ENCODE measurements at regions not wholly inside any gene's neighbourhood (a gene's known extent, or its start where the extent isn't known, plus 50 kb on each side); places are given as distances from the start of the nearest gene placed in this dataset.

DNA sequence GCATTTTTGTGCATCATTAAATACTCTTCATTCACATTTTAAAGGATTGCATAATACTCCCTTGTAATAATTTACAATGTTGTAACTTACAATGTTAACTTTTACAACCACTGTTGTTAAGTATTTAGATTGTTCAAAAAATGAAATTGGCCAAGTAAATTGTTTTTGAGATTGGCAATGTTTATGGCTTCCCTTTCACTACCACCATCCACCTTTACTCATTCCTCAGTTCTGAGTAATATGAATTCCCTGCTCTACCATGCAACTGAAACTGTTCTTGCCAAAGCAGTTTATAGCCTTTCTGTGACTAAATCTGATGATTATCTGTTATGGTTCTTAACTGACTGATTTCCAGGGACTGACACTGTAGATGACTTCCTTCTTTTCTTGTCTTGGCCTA lies 80.5 kb upstream of the TMEM106B start:
- peak; percentile 7 for DNase-seq (ENCODE audit: low spot score)

GRCh38 chr7:12131122-12131521 lies 80.0 kb upstream of the TMEM106B start:
- DNase-seq (ENCODE audit: low spot score) = no peak

DNA sequence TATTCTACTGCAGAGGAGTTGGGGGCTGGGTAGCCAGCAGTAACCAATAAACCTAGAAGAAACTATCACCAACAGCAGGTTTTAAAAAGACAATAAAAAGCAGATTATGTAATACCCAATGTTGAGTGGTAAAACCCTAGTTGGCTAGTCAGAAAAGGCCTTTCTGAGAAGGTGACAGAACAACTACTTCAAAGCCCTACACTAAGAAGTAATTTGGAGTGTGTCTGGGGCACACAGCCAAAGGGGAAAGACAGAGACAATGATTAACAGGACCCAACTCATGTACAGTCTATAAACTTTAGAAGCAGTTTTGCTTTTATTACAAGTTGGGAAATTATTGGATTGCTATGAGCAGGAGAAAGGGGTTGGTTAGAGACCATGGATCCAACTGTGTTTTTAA lies 77.2 kb upstream of the TMEM106B start:
- DNase-seq (ENCODE audit: low spot score) = no peak

GRCh38 chr7:12136523-12136922 lies 74.6 kb upstream of the TMEM106B start:
- no peak for DNase-seq (ENCODE audit: low spot score)

- DNase-seq (ENCODE audit: low spot score) = no peak
Measured at GRCh38 chr7:12137283-12137682, 73.8 kb upstream of the TMEM106B start.

DNA sequence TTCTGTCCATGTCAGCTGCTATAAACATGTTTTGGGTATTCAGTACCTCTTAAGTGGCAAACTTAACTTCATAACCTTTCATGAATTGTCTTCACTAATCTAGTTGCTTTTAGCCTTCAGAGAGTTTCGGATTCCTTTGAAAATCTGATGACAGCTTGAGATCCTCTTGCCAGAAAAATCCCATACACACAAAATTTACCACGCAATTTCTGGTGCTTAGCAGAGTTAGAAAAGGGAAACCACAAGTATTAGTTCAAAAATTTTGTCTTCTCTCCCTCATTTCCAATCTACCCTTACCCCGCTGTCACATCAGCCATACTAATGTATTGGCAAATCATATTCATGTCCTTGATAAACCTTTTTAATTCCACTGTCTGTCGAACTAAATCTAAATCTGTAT lies 72.7 kb upstream of the TMEM106B start:
- DNase-seq (ENCODE audit: low spot score) = no peak

DNA sequence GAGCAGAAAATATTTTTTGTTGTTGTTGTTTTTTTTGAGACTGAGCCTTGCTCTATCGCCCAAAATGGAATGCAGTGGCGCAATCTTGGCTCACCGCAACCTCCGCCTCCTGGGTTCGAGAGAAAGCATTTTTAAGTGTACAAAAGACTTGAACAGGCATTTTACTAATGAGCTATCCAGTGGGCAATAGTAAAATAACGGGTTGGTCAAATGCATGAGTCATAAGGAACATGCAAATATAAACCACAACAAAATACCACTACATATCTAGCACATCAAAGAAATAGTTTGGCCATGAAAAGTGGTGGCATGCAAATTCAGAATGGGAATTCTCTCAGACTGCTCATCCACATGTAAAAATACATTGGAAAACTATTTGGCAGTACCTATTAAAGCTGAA lies 71.7 kb upstream of the TMEM106B start:
- no peak for DNase-seq (ENCODE audit: low spot score)

DNA sequence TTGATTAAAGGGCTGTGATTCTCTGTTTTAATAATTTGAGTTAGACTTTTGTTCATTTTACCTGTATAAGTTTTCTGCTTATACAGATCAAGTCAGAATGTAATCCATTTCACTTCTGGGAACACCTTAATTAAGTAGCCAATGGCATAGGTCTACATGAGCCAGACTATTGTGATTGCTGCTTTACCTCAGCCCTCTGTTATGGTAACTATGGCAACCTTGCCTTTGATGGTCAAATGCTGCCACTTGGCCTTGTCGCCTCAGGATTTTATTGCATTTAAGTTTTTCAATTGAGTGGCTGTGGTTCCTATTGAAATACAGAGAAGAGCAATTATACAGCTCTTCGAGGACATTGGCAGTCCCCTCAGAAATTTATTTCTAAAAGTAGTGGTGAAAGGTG lies 64.3 kb upstream of the TMEM106B start:
- DNase-seq (ENCODE audit: low spot score) = no peak

GRCh38 chr7:12152196-12152918 lies 58.7 kb upstream of the TMEM106B start:
- DNase-seq (ENCODE audit: low spot score) = no peak

DNA sequence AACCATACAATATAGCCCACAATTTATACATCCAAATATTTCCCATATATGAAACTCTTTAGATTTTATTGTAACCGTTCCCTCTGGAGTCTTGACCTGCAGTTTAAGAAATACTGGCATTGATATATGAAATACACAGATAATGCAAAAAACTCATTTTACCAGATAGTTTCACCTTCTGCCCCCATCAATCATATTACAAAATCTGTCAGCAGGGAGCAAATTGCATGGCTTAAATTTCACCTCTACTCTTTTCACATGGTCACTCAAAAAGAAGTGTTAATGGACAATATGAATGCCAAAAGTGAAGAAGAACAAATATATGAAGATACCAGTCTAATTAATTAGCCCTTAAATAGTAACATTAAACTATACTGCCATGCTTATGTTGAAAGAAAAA lies 57.0 kb upstream of the TMEM106B start:
- no peak for DNase-seq (ENCODE audit: low spot score)

- DNase-seq (ENCODE audit: low spot score) = no peak
Measured at GRCh38 chr7:12157517-12157916, 53.6 kb upstream of the TMEM106B start.

DNA sequence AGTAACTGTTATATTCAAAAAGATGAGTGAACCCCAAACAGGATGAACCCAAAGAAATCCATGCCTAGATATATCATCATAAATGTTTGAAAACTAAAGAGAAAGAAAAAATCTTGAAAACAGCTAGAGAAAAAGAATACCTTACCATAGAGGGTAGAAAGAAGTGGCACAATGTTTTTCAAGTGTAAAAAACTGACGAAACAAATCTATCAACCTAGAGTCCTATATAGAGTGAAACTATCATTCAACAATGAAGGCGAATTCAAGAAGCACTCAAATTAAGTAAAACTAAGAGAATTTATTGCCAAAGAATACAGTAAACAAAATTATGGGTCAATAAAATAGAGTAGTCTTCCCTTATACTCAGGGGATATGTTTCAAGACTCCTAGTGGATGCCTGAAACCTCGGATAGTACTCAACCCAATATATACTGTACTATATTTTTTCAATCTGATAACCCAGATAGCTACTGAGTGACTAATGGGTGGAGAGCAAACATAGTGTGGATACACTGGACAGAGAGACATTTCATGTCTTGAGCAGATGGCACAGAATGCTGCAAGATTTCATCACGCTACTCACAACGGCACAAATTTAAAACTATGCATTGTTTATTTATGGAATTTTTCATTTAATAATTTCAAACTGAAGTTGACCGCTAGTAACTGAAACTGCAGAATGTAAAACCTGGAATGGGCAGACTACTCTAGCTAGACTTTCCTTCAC lies 52.6 kb upstream of the TMEM106B start:
- no peak for DNase-seq (ENCODE audit: low spot score)

DNA sequence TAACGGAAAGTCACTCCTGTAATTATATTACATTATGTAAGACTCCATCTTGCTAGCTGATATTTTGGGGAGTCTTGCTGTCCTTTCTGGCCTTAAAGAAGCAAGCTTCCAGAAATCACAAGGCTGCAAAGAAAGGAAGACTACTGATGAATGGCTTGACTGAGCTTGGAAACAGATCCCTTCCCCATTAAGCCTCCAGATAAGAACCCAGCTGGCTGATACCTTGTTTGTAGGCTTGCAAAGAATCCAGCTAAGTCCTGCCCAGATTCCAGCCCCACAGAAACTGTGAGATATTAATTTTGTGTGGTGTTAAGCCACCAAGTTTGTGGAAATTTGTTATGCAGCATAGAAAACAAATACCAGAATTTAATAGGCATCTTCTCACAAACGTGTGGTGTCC lies 49.9 kb upstream of the TMEM106B start:
- DNase-seq (ENCODE audit: low spot score) = no peak

Measured in activated CD4-positive, alpha-beta T cell treated with anti-CD3 and anti-CD28 coated beads, Interleukin-2, Interleukin-4, amounts not matched to agents 100 ng/mL and 50 ng/mL, durations not matched to agents 16 hours and 8 hours (primary cell).